CD4-positive, alpha-beta T cell treated with Interleukin-17A for 4 hours (primary cell): ENCODE measurements at regions not wholly inside any gene's neighbourhood (a gene's known extent, or its start where the extent isn't known, plus 50 kb on each side); places are given as distances from the start of the nearest gene placed in this dataset.
"Not testable (repeated sequence)": the region's sequence is repeated elsewhere in the genome, so short reads cannot be mapped to it uniquely, and the experiment has no call there.

Source experiments
- DNase-seq: peaks from one replicate; pipeline ENCODE4 v3.0.0-alpha.2; 2020; ENCODE audit warnings: mixed read lengths

DNA sequence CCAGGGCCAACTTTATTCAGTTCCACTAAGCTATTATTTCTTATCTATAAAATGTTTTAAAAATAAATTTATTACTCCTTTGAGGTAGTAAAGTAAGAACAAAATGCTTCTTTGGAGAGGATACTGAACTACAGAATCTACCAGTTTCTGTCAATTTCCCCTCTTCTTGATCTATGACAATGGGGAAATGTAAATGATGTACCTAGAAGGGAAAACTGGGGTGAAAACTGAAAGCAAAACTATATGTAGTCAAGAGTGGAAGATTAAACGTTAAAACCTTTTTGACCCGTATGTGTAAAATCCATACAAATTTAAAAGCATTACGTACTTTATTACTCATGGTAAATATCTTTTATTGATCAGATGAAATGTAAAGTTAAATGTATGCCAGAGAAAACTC lies 1287.8 kb upstream of the TMEFF2 start:
- DNase-seq, result no peak

DNA sequence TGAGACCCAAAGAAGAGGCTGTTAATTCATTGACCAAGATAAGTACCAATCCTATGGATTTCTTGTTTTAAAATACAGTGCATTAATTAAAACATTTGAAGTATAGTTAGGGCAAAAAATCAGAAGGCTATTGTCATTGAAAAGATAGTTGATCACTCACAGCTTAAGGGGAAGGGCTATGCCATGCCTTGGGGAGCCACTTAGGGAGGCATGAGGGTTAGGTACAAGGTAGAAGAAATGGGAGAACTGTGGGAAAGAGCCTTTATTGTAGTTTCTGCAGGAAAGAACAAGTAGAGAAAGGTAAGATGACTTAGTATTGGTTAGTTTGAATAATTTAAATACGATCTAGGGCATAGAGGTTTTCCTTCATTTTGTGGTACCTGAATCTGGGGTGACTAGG lies 1285.5 kb upstream of the TMEFF2 start:
- no peak for DNase-seq

DNA sequence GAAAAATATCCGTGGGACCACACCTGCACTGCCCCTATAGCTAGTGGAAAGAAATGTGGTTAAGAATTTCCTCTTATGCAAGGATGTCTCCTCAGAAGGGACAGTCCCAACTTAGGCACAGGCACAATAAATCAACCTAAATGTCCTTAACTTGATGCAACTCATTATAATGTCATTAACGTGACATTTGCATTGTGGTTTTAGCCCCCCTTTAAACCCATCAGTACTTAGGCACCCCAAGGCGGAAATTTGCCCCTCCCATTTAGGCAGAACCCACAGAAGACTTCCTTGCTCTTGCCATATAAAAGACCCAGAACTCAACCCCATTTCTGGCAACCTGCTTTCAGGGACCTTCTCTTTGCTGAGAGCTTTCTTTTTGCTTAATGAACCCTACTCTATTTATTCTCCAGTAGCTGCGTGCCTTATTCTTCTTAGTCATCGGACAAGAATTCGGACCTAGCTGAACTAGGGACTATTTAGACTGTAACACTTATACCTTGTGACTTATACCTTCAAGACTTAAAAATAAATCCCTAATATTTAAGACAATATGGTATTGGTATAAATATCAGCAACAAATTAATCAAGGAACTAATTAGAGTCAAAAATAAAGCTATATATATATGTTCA lies 1281.6 kb upstream of the TMEFF2 start:
- DNase-seq, result no peak

DNA sequence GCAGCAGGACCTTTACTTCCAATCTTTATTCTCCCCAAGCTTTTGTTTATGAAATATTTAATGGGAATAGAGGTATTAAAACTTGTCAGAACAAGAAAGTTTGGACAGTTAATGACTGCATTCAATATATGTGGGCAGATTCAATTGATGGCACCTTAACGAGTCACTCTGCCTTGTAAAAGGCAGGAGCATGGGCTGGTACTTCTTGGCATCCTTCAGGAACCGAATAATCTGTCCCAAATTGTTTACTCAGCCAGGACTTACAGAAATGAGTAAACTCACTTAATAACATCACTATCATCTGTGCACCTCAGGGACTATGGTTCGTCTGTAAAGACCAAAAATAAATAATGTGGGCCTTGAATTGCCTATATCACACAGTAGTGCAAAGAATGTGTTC lies 1280.3 kb upstream of the TMEFF2 start:
- DNase-seq, result no peak

DNA sequence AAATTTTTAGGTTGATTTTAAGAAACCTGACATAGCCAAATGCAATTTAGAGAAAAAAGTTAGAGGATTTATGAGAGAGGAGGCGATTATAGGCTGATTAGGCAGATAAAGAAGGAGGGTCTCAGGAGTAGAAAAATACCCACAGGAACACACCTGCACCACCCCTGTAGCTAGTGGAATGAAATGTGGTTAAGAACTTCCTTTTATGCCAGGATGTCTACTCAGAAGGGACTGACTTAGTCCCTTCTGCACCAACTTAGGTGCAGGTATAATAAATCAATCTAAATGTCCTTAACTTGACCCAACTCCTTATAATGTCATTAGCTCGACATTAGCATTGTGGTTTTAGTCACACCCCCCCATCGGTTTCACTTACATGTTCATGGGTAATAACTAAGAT lies 1274.5 kb upstream of the TMEFF2 start:
- DNase-seq, result no peak

DNA sequence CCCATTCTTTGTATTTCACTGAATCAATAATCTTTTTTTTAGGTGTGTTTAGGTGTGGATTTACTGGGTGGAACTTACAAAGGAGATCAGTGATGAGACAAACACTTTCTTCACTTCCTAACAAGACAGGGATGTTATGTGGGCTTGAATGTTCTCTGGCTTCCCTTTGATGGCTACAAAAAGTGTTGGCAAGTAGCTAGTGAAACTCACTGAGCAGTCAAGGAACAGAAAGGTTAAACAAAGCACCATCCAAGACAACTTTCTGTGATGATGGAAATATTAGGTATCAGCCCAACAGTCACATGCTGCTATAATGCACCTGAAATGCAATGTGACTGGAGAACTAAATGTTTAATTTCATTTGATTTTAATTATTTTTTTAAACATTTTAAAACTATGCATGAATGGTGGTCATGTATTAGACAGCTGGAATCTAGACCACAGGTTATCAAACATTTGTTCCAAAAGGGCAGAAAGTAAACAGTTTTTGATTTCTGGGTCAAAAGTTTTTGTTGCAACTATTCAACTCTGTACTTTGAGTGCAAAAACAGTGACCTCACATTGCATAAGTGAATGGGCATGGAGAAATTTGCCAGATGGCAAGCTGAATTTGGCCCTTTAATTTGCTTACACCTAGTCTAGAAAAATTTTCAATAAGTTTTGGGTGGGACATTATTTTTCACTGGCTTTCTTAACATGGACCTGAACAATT lies 1272.7 kb upstream of the TMEFF2 start:
- no peak for DNase-seq

DNA sequence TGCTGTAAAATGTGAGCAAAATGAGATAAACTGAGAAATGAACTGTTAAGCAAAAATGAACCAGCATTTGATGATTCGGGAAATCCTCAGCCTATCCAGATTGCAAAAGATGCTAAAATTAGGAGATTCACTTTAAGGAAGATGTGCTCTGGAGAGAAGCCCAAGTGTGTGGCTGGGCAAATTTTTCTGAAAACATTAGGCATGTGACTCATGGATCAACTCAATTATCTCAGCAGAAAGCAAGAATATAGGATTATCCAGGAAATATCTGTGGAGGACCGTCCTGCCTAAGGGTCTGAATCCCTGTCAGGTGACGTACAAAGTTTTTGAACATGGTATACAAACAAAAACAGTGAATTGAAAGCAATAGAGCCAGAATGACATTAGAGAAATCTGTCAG lies 1268.3 kb upstream of the TMEFF2 start:
- no peak for DNase-seq

DNA sequence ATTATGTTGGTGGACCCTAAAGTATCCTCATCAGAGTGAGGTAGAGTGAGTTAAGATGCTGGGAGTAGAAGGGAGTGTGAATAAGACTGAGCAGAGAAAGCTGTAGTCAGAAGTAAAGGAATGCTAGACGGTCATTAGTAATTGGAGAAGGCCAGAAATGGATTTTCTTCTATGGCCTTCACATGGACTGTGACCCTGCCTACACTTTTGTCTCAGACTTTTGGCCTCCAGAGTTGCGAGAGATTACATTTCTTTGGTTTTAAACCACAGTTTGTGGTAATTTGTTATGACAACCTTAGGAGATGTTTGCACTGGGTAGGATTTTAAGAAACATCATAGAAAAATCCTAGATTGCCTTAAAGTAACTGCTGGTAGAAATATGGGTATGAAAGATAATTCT lies 1267.7 kb upstream of the TMEFF2 start:
- no peak for DNase-seq

DNA sequence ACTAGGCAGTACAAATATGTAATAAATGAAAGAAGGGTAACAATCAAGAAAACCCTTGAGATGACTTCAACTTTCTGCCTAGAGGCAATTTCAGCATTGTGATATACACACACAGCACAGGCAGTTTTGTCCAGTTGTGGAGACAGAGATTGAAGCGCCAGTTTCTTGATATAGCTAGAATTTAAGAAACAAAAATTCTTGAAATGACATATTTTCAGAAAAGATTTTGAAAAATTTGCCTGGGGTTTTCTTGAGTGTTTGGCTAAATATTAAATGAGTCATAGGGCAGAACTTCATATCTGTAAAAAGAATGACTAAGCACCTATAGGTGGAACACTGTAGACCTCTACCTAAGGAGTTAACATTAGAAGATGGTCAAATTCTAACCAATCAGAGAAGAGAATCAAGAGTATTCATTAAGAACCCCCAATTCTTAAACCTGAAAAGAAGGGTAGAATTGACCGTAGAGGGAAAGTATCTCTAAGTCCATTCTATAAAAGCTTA lies 1266.8 kb upstream of the TMEFF2 start:
- no peak for DNase-seq

DNA sequence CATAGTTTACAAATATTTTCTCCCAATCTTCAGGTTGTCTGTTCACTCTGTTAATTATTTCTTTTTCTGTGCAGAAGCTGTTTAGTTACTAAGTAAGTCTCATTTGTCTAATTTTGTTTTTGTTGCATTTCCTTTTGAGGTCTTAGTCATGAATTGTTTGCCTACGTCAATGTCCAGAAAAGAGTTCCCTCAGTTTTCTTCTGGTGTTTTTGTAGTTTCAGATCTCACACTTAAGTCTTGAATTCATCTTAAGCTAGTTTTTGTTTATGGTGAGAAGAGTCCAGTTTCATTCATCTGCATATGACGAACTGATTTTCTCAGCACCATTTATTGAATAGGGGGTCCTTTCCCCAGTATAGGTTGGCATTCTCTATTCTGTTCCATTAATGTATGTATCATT lies 1252.2 kb upstream of the TMEFF2 start:
- no peak for DNase-seq

DNA sequence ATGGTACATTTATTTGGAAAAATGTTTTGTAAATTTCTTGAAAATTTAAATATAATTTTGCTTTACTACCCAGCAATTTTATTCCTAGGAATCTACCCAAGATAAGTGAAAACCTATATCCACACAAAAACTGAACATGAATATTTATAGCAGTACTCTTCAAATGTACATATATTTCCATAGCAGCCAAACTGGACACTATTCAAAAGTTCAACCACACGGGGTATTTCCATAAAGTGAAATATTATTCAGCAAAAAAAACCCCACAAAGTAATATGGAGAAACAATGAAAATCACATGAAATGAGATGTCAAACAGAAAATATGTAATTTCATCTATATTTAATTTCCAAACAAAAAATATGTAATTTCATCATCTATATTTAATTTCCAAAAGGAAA lies 1247.6 kb upstream of the TMEFF2 start:
- no peak for DNase-seq

DNA sequence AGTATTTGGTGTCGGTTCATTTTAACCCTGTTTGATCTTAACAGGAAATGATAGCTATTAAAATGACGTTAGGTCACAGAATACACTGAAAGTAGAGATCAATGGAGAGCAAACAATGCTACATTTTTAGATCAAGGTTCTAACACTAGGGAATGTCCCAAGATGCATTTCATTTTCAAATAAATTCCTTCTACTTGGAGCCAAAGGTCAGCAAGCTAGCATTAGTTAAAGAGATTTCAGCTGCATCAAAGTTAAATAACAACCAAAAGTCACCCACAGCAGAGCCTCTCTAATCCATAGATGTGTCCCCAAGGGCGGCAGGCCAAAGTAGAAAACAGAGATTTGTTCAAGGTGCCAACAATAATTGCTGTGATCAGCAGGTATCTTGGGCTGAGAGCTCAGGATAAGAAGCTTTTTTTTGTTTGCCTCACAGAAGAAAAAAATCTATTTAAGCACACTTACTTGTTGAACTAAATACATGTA lies 1233.6 kb upstream of the TMEFF2 start:
- DNase-seq, result no peak

DNA sequence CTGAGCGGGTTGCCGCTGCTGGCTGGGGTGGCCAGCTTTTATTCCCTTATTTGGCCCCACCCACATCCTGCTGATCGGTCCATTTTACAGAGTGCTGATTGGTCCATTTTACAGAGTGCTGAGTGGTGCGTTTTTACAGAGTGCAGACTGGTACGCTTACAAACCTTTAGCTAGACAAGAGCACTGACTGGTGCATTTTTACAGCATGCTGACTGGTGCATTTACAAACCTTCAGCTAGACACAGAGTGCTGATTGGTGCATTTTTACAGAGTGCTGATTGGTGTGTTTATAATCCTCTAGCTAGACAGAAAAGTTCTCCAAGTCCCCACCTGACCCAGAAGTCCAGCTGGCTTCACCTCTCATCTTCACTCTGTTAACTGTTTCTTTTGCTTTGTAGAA lies 1217.6 kb upstream of the TMEFF2 start:
- DNase-seq, result not testable (repeated sequence)

DNA sequence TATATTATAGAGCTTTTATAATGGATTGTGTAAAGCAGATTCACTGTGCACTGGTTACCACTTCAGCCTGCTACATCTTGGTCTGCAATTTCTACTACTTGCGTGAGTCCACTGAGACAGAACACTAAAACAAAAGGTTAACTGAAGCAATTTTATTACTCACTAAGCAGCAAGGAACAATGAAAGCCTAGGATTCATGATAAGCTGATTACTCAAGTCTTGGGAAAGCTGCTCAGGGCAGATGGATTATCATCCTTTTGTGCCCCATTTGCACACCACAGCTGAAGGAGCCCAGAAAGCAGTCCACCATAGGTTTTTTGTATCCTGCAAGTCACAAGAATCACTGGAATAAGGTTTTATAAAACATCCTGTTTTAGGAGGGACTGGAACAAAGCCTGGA lies 1215.2 kb upstream of the TMEFF2 start:
- no peak for DNase-seq

DNA sequence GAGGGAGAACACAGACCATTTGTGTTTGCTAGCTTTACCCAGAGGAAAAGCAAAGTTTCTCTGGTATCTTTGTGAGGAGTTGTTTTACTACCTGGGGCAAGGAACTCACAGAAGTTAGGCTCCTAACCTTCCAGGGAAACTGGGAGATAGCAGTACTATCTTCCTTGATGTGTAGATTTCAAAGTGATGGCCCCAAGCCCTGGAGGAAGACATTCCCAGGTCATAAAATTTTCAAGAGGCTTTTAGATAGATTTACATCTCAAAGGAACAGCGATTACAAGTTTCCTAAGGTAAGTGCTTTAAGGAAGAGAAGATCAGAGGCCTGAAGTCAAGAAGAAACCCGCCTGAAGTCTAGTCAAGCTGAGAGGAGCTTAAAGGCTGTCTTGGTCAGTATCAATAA lies 1187.8 kb upstream of the TMEFF2 start:
- DNase-seq, result no peak

DNA sequence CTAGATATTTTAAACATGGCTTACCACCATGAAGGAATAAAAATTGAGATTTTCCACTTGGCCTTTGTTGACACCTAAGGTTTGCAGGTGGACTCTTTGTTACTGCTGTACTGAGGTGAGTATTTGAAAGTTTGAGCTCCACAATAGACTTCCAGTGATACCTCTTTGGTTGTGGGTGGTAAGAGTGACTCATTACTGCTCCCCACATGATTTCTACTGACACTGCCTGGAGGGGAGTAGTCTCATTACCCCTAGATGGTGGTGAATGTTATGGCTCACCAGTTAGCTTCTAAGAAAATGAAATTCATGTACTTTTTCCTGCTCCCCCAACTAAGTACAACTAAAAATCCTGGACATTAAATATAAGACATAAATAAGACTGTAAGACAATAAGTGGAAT lies 1183.1 kb upstream of the TMEFF2 start:
- DNase-seq, result no peak

DNA sequence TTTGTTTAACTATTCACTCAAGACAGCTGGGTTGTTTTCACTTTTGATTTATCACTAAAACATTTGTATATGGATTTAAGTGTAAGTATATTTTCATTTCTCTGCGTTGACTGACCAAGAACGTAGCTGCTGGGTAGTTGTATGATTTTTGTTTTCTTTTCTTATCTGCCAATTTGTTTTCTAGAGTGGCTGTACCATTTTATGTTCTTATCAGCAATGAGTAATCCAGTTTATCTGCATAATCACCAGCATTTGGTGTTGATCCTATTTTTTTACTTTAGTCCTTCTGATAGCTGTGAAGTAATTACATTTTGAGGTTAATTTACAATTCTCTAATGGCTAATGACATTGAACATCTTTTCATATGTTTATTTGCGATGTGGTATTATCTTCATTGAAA lies 1178.4 kb upstream of the TMEFF2 start:
- DNase-seq, result no peak

DNA sequence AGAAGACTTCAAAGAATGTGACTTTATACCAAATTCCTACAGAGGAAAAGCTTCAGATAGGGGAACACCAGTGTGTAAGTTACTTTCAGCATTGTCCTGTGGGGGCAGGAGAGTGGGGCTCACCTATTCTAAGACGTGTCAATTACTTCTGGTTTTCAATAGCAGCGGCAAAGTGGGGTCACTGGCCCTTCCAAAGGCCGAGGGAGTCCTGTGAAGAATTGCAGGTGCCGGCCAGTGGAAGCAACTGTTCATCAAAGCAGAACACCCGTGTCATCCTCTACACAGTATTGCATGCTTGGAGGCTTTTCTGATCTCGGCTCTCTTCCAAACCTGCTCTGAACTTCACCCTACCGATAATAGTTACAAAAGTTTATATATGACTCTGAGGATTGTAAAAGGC lies 1176.5 kb upstream of the TMEFF2 start:
- DNase-seq, result no peak

DNA sequence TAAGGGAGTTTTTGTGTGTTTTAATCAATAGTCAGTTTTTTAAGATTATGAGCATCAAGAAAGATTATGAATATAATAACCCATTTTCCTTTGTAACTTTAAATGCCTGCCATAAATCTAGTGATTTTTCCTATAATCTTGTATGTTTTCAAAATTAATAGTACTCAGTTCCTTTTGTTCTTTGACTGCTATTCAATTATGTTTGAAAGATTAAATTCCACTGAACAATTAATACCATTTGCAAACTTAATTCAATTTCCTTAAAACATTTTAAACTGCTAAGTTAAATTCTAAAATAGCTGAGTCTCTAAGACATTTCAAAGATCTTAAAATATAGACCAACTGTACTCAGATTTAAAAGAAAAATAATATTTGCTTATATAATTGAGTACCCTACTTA lies 1173.9 kb upstream of the TMEFF2 start:
- no peak for DNase-seq

DNA sequence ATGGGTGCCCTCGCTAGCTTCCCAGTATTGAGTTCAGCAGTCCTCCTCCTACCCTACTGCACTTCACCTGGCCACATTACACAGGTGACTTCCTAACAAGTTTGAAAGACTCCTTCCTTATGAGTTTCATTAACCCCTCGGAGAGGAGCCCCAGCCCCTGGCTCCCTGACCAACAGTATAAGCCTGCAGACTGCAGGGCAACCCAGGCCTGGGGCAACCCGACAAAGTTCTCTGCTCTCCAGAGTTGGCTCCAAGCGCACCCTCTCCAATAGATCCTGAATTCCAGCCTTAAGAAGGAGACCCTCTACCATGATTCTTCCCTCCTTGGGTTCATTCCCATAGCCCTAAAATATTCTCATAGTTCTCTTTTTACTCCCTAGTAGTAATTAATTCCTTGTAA lies 1162.8 kb upstream of the TMEFF2 start:
- no peak for DNase-seq

DNA sequence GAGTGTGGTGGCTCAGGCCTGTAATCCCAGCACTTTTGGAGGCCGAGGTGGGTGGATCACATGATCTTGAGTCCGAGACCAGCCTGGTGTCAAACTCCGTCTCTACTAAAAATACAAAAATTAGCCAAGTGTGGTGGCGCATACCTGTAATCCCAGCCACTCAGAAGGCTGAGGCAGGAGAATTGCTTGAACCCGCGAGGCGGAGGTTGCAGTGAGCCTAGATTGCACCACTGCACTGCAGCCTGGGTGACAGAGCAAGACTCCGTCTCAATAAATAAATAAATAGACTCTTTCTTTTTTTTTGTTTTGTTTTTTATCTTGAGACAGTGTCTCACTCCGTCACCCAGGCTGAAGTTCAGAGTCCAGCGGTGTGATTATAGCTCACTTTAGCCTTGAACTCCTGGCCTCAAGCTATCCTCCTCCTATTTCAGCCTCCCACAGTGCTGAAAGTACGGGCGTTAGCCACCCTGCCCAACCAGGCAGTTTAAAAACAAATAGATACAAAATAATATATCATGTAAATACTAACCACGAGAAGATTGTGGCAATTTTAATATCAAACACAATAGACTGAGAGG lies 1158.0 kb upstream of the TMEFF2 start:
- not testable (repeated sequence) for DNase-seq

DNA sequence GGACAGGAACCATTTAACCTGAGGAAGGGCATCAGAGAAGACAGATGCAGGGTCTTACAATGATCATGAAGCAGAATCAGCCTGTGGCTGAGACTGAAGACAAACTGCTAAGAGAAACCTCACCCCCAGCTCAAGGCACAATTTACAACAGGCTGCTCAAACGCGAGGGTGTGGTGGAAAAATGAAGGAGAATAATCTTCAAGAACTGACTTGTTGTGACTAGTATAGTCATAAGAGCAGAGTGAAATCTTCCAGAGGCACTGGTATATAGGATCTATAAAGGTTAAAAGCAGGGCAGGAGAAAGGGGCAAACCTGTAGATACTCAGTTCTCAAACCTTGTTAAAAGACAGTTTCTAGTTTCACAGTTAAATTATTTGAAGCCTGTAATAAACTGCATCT lies 1155.8 kb upstream of the TMEFF2 start:
- DNase-seq, result no peak

DNA sequence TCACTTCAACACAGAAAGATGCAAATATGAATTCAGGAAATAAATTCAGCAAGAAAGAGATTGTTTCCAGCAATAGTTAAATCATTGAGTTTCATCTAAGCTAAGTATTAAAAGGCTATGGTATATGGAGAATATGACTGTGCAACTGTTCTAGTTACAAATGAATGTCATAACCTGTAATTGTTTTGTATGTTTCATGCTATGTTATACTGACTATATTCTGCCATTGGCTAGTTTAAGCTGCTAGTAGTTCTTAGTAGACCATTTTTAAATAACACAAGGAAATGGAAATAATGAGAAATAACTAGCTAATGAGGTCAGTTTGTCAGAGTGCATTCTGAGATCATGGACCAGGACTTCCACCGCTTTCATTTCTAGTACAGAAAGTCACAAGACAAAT lies 1154.9 kb upstream of the TMEFF2 start:
- no peak for DNase-seq

DNA sequence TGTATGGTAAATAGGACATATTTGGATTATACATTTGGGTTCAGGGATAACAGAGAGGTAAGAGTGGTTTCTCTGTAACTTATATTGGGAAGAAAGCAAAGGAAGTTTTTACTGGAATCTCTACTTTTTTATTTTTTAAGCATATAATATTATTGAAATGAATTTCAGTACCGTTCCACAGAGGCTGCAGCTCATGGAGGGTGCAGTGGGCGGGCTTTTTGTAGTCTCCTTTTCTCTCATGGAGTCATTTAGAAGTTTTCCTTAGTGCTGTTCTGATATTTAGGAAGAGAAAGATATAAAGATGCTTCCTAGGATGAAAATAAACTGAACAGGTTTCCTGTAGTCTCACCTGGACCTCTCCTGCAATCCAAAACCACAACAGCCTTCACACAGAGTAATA lies 1153.3 kb upstream of the TMEFF2 start:
- no peak for DNase-seq
